BJ (cell line): ENCODE measurements at regions not wholly inside any gene's neighbourhood (a gene's known extent, or its start where the extent isn't known, plus 50 kb on each side); places are given as distances from the start of the nearest gene placed in this dataset.

Source experiments
- CTCF ChIA-PET: fragments of 350-600 bp; formaldehyde crosslinking; extraction: SDS; loops from one replicate; lab custom pipeline; 2021; ENCODE audit warnings: antibody characterized with exemption, inconsistent platforms; lab: Yijun Ruan, JAX
- POLR2A ChIA-PET: fragments of 300-600 bp; sonication (Branson Sonifier 250); formaldehyde crosslinking; extraction: SDS; loops from one replicate; lab custom pipeline; 2021; ENCODE audit warnings: antibody characterized with exemption; lab: Charles Lee
- DNase-seq: peaks from one replicate; pipeline ENCODE4 v3.0.0-alpha.2; 2011; ENCODE audit warnings: low read depth
- H3K27me3 ChIP-seq: 2 replicates; pipeline ENCODE4 v1.6.0; 2011; ENCODE audit warnings: low read length; ENCODE audit not compliant: control insufficient read depth, insufficient read depth
- H3K36me3 ChIP-seq: 2 replicates; pipeline ENCODE4 v1.5.1; 2011; ENCODE audit warnings: low read length; ENCODE audit not compliant: control insufficient read depth, insufficient read depth
- H3K4me3 ChIP-seq: 2 replicates; pipeline ENCODE4 v1.5.1; 2011; ENCODE audit warnings: low read depth, mild to moderate bottlenecking, control low read depth, low read length
- CTCF ChIP-seq: IDR thresholded peaks from 2 replicates; pipeline ENCODE4 v1.5.1; 2011; ENCODE audit warnings: low read depth, mild to moderate bottlenecking, control low read depth, inconsistent platforms, low read length, moderate library complexity; ENCODE audit not compliant: insufficient read depth

DNA sequence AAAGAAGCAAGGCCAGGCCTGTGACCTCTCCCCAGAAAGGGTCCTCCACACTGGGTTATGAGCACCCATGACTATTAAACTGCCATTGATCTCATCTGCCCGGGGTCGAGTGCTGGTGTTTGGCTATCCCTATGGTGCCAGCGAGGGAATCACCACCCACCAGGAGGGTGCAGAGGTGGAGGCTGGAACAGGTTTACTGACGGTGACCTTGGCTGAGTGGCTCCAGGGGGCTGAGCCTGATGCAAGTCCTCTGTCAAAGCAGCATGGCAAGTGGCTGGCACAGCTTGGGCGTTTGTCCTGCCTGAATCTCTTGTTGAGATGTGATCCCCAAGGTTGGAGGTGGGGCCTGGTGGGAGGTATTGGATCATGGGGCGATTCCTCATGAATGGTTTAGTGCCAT lies 196.4 kb upstream of the HDAC4 start:
- DNase-seq, result no peak
- Histone ChIP-seq H3K4me3 (no peak overlapping the region), H3K27me3 (no peaks in the 10 kb centered on the region), H3K36me3 (no peaks in the 10 kb centered on the region)
- POLR2A ChIA-PET, result no interaction called here
- CTCF ChIA-PET, result no interaction called here
- no peak for TF ChIP-seq CTCF

DNA sequence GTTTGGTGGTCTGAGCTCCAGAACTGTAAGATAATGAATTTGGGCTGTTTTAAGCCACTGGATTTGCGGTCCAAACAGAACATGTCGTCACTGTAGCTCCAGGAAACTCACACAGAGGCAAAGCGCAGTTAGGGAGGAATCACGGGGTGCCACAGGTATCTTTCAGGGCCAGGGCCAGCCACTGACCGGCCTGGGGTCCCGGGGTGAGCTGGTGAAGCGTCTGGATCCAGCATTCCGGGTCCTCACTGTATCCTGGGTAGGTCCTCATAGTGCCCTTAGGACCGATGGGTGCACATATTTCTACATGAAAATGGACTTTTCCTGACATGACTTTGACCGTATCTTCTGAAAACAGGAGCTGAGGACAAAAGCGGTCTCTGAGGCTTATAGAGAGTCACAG lies 196.0 kb upstream of the HDAC4 start:
- ChIA-PET POLR2A (no interaction called here), CTCF (no interaction called here)
- no peak overlapping the region for H3K4me3 ChIP-seq

DNA sequence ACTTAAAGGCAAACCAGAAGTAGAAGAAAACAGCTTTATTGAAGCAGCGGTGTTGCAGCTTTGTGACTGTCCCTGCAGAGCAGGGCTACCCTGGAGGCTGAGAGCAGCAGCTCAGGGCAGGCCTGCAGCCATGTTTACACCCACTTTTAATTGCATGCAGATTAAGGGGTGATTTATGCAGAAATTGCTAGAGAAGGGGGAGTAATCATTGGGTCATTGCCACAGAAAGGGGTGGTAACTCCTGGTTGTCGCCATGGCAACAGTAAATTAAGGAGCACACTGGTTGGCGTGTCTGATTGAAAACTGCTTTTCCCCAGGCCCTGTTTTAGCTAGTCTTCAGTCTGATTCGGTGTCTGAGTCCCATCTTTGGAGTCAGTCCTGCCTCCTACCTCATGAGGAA lies 195.4 kb upstream of the HDAC4 start:
- no peaks in the 10 kb centered on the region for H3K27me3 ChIP-seq
- no peak overlapping the region for H3K4me3 ChIP-seq
- ChIA-PET CTCF (no interaction called here), POLR2A (no interaction called here)
- no peak for DNase-seq
- no peak for TF ChIP-seq CTCF
- H3K36me3 ChIP-seq, result no peaks in the 10 kb centered on the region

More for the DNA sequence above, 196.0 kb upstream of the HDAC4 start:
- no peak for TF ChIP-seq CTCF
- no peaks in the 10 kb centered on the region for H3K27me3 ChIP-seq
- H3K36me3 ChIP-seq, result no peaks in the 10 kb centered on the region
- DNase-seq, result no peak

DNA sequence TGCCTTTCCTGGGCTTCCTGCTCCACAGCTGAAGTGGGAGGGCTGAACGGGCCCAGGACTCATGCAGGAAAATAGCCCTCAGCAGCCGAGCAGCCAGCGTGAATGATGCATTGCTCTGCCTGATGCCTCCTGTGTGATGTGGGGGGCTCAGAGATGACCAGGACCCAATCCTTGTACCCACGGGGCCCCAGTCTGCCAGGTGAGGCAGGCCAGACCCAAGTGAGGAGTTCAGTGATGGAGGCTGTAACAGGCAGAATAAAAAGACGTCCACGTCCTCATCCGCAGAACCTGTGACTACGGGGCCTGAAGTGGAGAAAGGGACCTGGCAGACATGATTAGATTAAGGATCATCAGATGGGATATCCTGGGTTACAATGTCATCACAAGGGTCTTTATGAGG lies 194.9 kb upstream of the HDAC4 start:
- POLR2A ChIA-PET, result no interaction called here

GRCh38 chr2:239594772-239595608 lies 194.2 kb upstream of the HDAC4 start:
- TF ChIP-seq CTCF, result no peak
- ChIA-PET POLR2A (interaction anchor here (0.6 kb wide), 1 partner anchor 21 kb away, joined by 3 read pairs; no protein-coding TSS in a partner anchor), CTCF (no interaction called here)
- H3K4me3 ChIP-seq, result no peak overlapping the region
- H3K36me3 ChIP-seq, result no peaks in the 10 kb centered on the region
- DNase-seq, result no peak
- no peaks in the 10 kb centered on the region for H3K27me3 ChIP-seq

More for the DNA sequence above, 194.9 kb upstream of the HDAC4 start:
- Histone ChIP-seq H3K27me3 (no peaks in the 10 kb centered on the region), H3K36me3 (no peaks in the 10 kb centered on the region), H3K4me3 (no peak overlapping the region)
- CTCF ChIA-PET, result no interaction called here
- no peak for TF ChIP-seq CTCF
- DNase-seq, result no peak
